WTC11 (cell line): ENCODE measurements at regions not wholly inside any gene's neighbourhood (a gene's known extent, or its start where the extent isn't known, plus 50 kb on each side); places are given as distances from the start of the nearest gene placed in this dataset.

ENCODE experiments used
- AFF4 ChIP-seq: sonication (generic); formaldehyde crosslinking; IDR thresholded peaks from 2 replicates; pipeline ENCODE4 v1.8.1; 2023; ENCODE audit warnings: mild to moderate bottlenecking, missing genetic modification reagents, borderline replicate concordance
- ARID4B ChIP-seq: sonication (generic); formaldehyde crosslinking; IDR thresholded peaks from 2 replicates; pipeline ENCODE4 v1.8.0; 2023; ENCODE audit warnings: missing genetic modification reagents, mild to moderate bottlenecking, borderline replicate concordance
- CBFB ChIP-seq: sonication (generic); formaldehyde crosslinking; IDR thresholded peaks from 2 replicates; pipeline ENCODE4 v1.8.1; 2022; ENCODE audit warnings: mild to moderate bottlenecking, low read depth, missing genetic modification reagents
- ESRRA ChIP-seq: sonication (generic); formaldehyde crosslinking; IDR thresholded peaks from 2 replicates; pipeline ENCODE4 v1.8.1; 2022; ENCODE audit warnings: mild to moderate bottlenecking, missing genetic modification reagents, borderline replicate concordance
- FOXP4 ChIP-seq: sonication (generic); formaldehyde crosslinking; IDR thresholded peaks from 2 replicates; pipeline ENCODE4 v1.8.0; 2022; ENCODE audit warnings: mild to moderate bottlenecking, missing genetic modification reagents
- GTF2I ChIP-seq: fragments of 250-450 bp; sonication (Bioruptor Pico); conservative IDR thresholded peaks from 2 replicates; pipeline ENCODE4 v1.4.0; 2021; ENCODE audit warnings: mild to moderate bottlenecking
- MAX ChIP-seq: sonication (generic); formaldehyde crosslinking; IDR thresholded peaks from 2 replicates; pipeline ENCODE4 v1.8.0; 2022; ENCODE audit warnings: mild to moderate bottlenecking, missing genetic modification reagents
- NR2C2 ChIP-seq: sonication (generic); formaldehyde crosslinking; IDR thresholded peaks from 2 replicates; pipeline ENCODE4 v1.8.0; 2022; ENCODE audit warnings: mild to moderate bottlenecking, missing genetic modification reagents
- SP1 ChIP-seq: sonication (generic); formaldehyde crosslinking; conservative IDR thresholded peaks from 2 replicates; pipeline ENCODE4 v1.8.1; 2022; ENCODE audit warnings: missing genetic modification reagents
- USF1 ChIP-seq: sonication (generic); formaldehyde crosslinking; IDR thresholded peaks from 2 replicates; pipeline ENCODE4 v1.8.0; 2022; ENCODE audit warnings: mild to moderate bottlenecking, missing genetic modification reagents
- ZNF281 ChIP-seq: sonication (generic); formaldehyde crosslinking; IDR thresholded peaks from 2 replicates; pipeline ENCODE4 v1.8.0; 2023; ENCODE audit warnings: mild to moderate bottlenecking, missing genetic modification reagents
- TF ChIP-seq, protein P1 (sequence below): sonication (generic); formaldehyde crosslinking; conservative IDR thresholded peaks from 2 replicates; pipeline ENCODE4 v1.8.1; 2022; ENCODE audit warnings: mild to moderate bottlenecking, missing genetic modification reagents
- TF ChIP-seq, protein P2 (sequence below): fragments of 200-600 bp; IDR thresholded peaks from 2 replicates; pipeline ENCODE4 v1.8.0; 2022; ENCODE audit warnings: antibody characterized with exemption

GRCh38 chr7:84482476-84482875, 287.9 kb upstream of the SEMA3A start:
- TF ChIP-seq, protein P1, sequence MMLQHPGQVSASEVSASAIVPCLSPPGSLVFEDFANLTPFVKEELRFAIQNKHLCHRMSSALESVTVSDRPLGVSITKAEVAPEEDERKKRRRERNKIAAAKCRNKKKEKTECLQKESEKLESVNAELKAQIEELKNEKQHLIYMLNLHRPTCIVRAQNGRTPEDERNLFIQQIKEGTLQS (CRISPR knock-in tag): no peak
- TF ChIP-seq NR2C2 (CRISPR knock-in tag): no peak
- TF ChIP-seq SP1 (CRISPR knock-in tag): no peak
- TF ChIP-seq, protein P2, sequence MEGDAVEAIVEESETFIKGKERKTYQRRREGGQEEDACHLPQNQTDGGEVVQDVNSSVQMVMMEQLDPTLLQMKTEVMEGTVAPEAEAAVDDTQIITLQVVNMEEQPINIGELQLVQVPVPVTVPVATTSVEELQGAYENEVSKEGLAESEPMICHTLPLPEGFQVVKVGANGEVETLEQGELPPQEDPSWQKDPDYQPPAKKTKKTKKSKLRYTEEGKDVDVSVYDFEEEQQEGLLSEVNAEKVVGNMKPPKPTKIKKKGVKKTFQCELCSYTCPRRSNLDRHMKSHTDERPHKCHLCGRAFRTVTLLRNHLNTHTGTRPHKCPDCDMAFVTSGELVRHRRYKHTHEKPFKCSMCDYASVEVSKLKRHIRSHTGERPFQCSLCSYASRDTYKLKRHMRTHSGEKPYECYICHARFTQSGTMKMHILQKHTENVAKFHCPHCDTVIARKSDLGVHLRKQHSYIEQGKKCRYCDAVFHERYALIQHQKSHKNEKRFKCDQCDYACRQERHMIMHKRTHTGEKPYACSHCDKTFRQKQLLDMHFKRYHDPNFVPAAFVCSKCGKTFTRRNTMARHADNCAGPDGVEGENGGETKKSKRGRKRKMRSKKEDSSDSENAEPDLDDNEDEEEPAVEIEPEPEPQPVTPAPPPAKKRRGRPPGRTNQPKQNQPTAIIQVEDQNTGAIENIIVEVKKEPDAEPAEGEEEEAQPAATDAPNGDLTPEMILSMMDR: no peak
- TF ChIP-seq ARID4B (CRISPR knock-in tag): no peak
- no peak for TF ChIP-seq FOXP4
- no peak for TF ChIP-seq ESRRA (CRISPR knock-in tag)
- TF ChIP-seq MAX (CRISPR knock-in tag): no peak
- no peak for TF ChIP-seq ZNF281
- no peak for TF ChIP-seq AFF4 (CRISPR knock-in tag)
- no peak for TF ChIP-seq CBFB (CRISPR knock-in tag)
- no peak for TF ChIP-seq USF1 (CRISPR knock-in tag)
- TF ChIP-seq GTF2I (CRISPR knock-in tag): no peak
